Pulmonary artery endothelial cell (primary cell): ENCODE measurements at regions not wholly inside any gene's neighbourhood (a gene's known extent, or its start where the extent isn't known, plus 50 kb on each side); places are given as distances from the start of the nearest gene placed in this dataset.

Source experiments
- DNase-seq: peaks from one replicate; pipeline ENCODE4 v3.0.0-alpha.2; 2011; ENCODE audit warnings: low read depth, low spot score

- DNase-seq: no peak
Measured at GRCh38 chr1:219358080-219358479, 184.4 kb downstream of the LYPLAL1 start.

GRCh38 chr1:219354962-219355361 is 181.3 kb downstream of the LYPLAL1 start:
- DNase-seq: no peak

- DNase-seq: no peak
Measured at GRCh38 chr1:219352961-219353651, 179.4 kb downstream of the LYPLAL1 start.

GRCh38 chr1:219350172-219350931 is 176.7 kb downstream of the LYPLAL1 start:
- no peak for DNase-seq

GRCh38 chr1:219347921-219348391 is 174.3 kb downstream of the LYPLAL1 start:
- DNase-seq: no peak

GRCh38 chr1:219347376-219347775 is 173.7 kb downstream of the LYPLAL1 start:
- no peak for DNase-seq

- DNase-seq: no peak
Measured at GRCh38 chr1:219345953-219346352, 172.3 kb downstream of the LYPLAL1 start.

GRCh38 chr1:219342836-219343235 is 169.2 kb downstream of the LYPLAL1 start:
- DNase-seq: no peak

- no peak for DNase-seq
Measured at GRCh38 chr1:219340796-219341195, 167.1 kb downstream of the LYPLAL1 start.

- DNase-seq: no peak
Measured at GRCh38 chr1:219339466-219339865, 165.8 kb downstream of the LYPLAL1 start.

- DNase-seq: no peak
Measured at GRCh38 chr1:219337588-219337987, 163.9 kb downstream of the LYPLAL1 start.

GRCh38 chr1:219333626-219334025 is 159.9 kb downstream of the LYPLAL1 start:
- no peak for DNase-seq

GRCh38 chr1:219331424-219331823 is 157.7 kb downstream of the LYPLAL1 start:
- no peak for DNase-seq

- no peak for DNase-seq
Measured at GRCh38 chr1:219330669-219331068, 157.0 kb downstream of the LYPLAL1 start.

GRCh38 chr1:219330001-219330400 is 156.3 kb downstream of the LYPLAL1 start:
- no peak for DNase-seq

- DNase-seq: peak; percentile 73
Measured at GRCh38 chr1:219329578-219329977, 155.9 kb downstream of the LYPLAL1 start.

- no peak for DNase-seq
Measured at GRCh38 chr1:219326843-219327242, 153.2 kb downstream of the LYPLAL1 start.

- no peak for DNase-seq
Measured at GRCh38 chr1:219325368-219325742, 151.7 kb downstream of the LYPLAL1 start.

GRCh38 chr1:219324629-219325367 is 151.1 kb downstream of the LYPLAL1 start:
- peak; percentile 56 for DNase-seq

- DNase-seq: no peak
Measured at GRCh38 chr1:219324171-219324570, 150.5 kb downstream of the LYPLAL1 start.

- no peak for DNase-seq
Measured at GRCh38 chr1:219323426-219323825, 149.7 kb downstream of the LYPLAL1 start.

GRCh38 chr1:219322766-219323165 is 149.1 kb downstream of the LYPLAL1 start:
- no peak for DNase-seq
